Sigmoid colon (tissue), 4 donors: ENCODE measurements at regions not wholly inside any gene's neighbourhood (a gene's known extent, or its start where the extent isn't known, plus 50 kb on each side); places are given as distances from the start of the nearest gene placed in this dataset.

ENCODE experiments used
- CTCF ChIP-seq, 4 experiments: fragments of 450-650 bp in 3 of 4; fragments of 200-600 bp in 1 of 4; IDR thresholded peaks; one replicate each; pipeline ENCODE4 v1.5.1; 2016 to 2019; ENCODE audit warnings: antibody characterized with exemption in 4 of 4, mild to moderate bottlenecking in 3 of 4, moderate library complexity in 2 of 4
- EP300 ChIP-seq, 4 donors: sonication (generic); formaldehyde crosslinking; IDR thresholded peaks; one replicate each; pipeline ENCODE4 v1.6.1; 2017; ENCODE audit warnings: antibody characterized with exemption in 4 of 4
- POLR2A ChIP-seq, 2 donors: fragments of 450-650 bp; IDR thresholded peaks; one replicate each; pipeline ENCODE4 v1.6.1; 2016; ENCODE audit warnings: antibody characterized with exemption in 2 of 2, mild to moderate bottlenecking in 2 of 2, moderate library complexity in 2 of 2
- POLR2AphosphoS5 ChIP-seq, 4 donors: sonication (generic); formaldehyde crosslinking; IDR thresholded peaks; one replicate each; pipeline ENCODE4 v1.6.1; 2017; ENCODE audit warnings: antibody characterized with exemption in 4 of 4

GRCh38 chr9:751137-752051 lies 90.1 kb upstream of the DMRT1 start:
- TF ChIP-seq CTCF (IDR thresholded peaks at IDR 0.05) (no peak), POLR2A (IDR thresholded peaks at IDR 0.05) (no peak), EP300 (IDR thresholded peaks at IDR 0.05) (no peak), POLR2AphosphoS5 (IDR thresholded peaks at IDR 0.05) (no peak)
